IMR-90 (cell line): ENCODE measurements at regions not wholly inside any gene's neighbourhood (a gene's known extent, or its start where the extent isn't known, plus 50 kb on each side); places are given as distances from the start of the nearest gene placed in this dataset.

Source experiments
- ATAC-seq: fragments of 200-7000 bp; cut with Tn5 transposase; 2 replicates; pipeline ENCODE4 v1.9.1; 2020; ENCODE audit warnings: low read depth, mild to moderate bottlenecking, moderate library complexity
- BruUV-seq: library from RNA; stranded (reverse); fragments of 400-500 nt; replicated peaks from 2 replicates; lab custom pipeline; 2021; lab: Mats Ljungman, UMichigan
- CTCF ChIA-PET: fragments of 300-600 bp; formaldehyde crosslinking; extraction: SDS; loops from one replicate; lab custom pipeline; 2021; ENCODE audit warnings: antibody characterized with exemption; lab: Yijun Ruan, JAX
- POLR2A ChIA-PET: fragments of 300-600 bp; sonication (Branson Sonifier 250); formaldehyde crosslinking; loops from one replicate; lab custom pipeline; 2022; ENCODE audit warnings: antibody characterized with exemption; ENCODE audit not compliant: unreplicated experiment; lab: Charles Lee
- DNase-seq: peaks from one replicate; pipeline ENCODE4 v3.0.0; 2013
- H2AFZ ChIP-seq: replicated peaks from 2 replicates; pipeline ENCODE3; 2013; ENCODE audit warnings: low read length, mild to moderate bottlenecking; ENCODE audit not compliant: poor library complexity
- H2AK5ac ChIP-seq: 2 replicates; pipeline ENCODE4 v1.6.1; 2013; ENCODE audit warnings: low read depth, low read length, inconsistent platforms
- H2AK9ac ChIP-seq: replicated peaks from 2 replicates; pipeline ENCODE3; 2013; ENCODE audit warnings: mild to moderate bottlenecking, low read depth, low read length, moderate library complexity; ENCODE audit not compliant: poor library complexity
- H2BK120ac ChIP-seq: 2 replicates; pipeline ENCODE4 v1.6.1; 2013; ENCODE audit warnings: low read depth, low read length, inconsistent platforms
- H2BK15ac ChIP-seq: 3 replicates; pipeline ENCODE4 v1.6.1; 2013; ENCODE audit warnings: low read depth, low read length, inconsistent platforms
- H2BK20ac ChIP-seq: 2 replicates; pipeline ENCODE4 v1.6.1; 2013; ENCODE audit warnings: low read depth, mild to moderate bottlenecking, inconsistent platforms, low read length, moderate library complexity
- H2BK5ac ChIP-seq: 2 replicates; pipeline ENCODE4 v1.6.1; 2013; ENCODE audit warnings: mild to moderate bottlenecking, low read depth, low read length, inconsistent platforms; ENCODE audit not compliant: poor library complexity, severe bottlenecking
- H3K14ac ChIP-seq: replicated peaks from 2 replicates; pipeline ENCODE4 v1.6.1; 2013; ENCODE audit warnings: low read depth, low read length, inconsistent platforms
- H3K18ac ChIP-seq: 2 replicates; pipeline ENCODE4 v1.6.1; 2013; ENCODE audit warnings: low read depth, low read length, control low read depth
- H3K23ac ChIP-seq: 2 replicates; pipeline ENCODE4 v1.6.1; 2013; ENCODE audit warnings: low read depth, low read length, inconsistent platforms
- H3K27ac ChIP-seq: 2 replicates; pipeline ENCODE4 v1.5.1; 2013; ENCODE audit warnings: mild to moderate bottlenecking, control low read depth, low read length; ENCODE audit not compliant: insufficient read depth
- H3K27me3 ChIP-seq: 2 replicates; pipeline ENCODE4 v1.6.1; 2013; ENCODE audit warnings: low read length; ENCODE audit not compliant: control insufficient read depth, insufficient read depth
- H3K36me3 ChIP-seq: 2 replicates; pipeline ENCODE4 v1.6.1; 2013; ENCODE audit warnings: low read length, mixed read lengths; ENCODE audit not compliant: control insufficient read depth, insufficient read depth
- H3K4ac ChIP-seq: 2 replicates; pipeline ENCODE4 v1.6.1; 2013; ENCODE audit warnings: low read depth, low read length, inconsistent platforms
- H3K4me1 ChIP-seq: 2 replicates; pipeline ENCODE4 v1.6.1; 2013; ENCODE audit warnings: low read length, mixed read lengths; ENCODE audit not compliant: control insufficient read depth, insufficient read depth
- H3K4me2 ChIP-seq: 2 replicates; pipeline ENCODE4 v1.6.1; 2013; ENCODE audit warnings: low read depth, mild to moderate bottlenecking, control low read depth, low read length, moderate library complexity
- H3K4me3 ChIP-seq: 2 replicates; pipeline ENCODE4 v1.5.1; 2013; ENCODE audit warnings: low read depth, mild to moderate bottlenecking, control low read depth, low read length, moderate library complexity; ENCODE audit not compliant: insufficient read depth
- H3K56ac ChIP-seq: 2 replicates; pipeline ENCODE4 v1.6.1; 2013; ENCODE audit warnings: low read length, inconsistent platforms; ENCODE audit not compliant: insufficient read depth; ENCODE audit errors: extremely low read depth
- H3K79me1 ChIP-seq, 2 experiments: 2 replicates each; pipeline ENCODE4 v1.6.1; 2013; ENCODE audit warnings: low read length in 2 of 2, inconsistent platforms in 1 of 2, low read depth in 1 of 2
- H3K9ac ChIP-seq: 2 replicates; pipeline ENCODE4 v1.6.1; 2013; ENCODE audit warnings: low read depth, low read length, control low read depth
- H3K9me1 ChIP-seq: 2 replicates; pipeline ENCODE4 v1.6.1; 2013; ENCODE audit warnings: low read length, inconsistent platforms; ENCODE audit not compliant: insufficient read depth
- H3K9me3 ChIP-seq: 2 replicates; pipeline ENCODE4 v1.6.1; 2013; ENCODE audit warnings: low read length; ENCODE audit not compliant: control insufficient read depth, insufficient read depth
- H4K20me1 ChIP-seq: 2 replicates; pipeline ENCODE4 v1.6.1; 2013; ENCODE audit warnings: low read length, inconsistent platforms; ENCODE audit not compliant: insufficient read depth
- H4K5ac ChIP-seq: 2 replicates; pipeline ENCODE4 v1.6.1; 2013; ENCODE audit warnings: mild to moderate bottlenecking, low read depth, low read length, control low read depth
- H4K8ac ChIP-seq, 2 experiments: 2 replicates each; pipeline ENCODE4 v1.6.1; 2013; ENCODE audit warnings: low read depth in 2 of 2, low read length in 2 of 2, control low read depth in 1 of 2, inconsistent platforms in 1 of 2
- H4K91ac ChIP-seq: 2 replicates; pipeline ENCODE4 v1.6.1; 2013; ENCODE audit warnings: low read depth, low read length, inconsistent platforms; ENCODE audit not compliant: insufficient read depth
- BHLHE40 ChIP-seq: fragments of 150-350 bp; IDR thresholded peaks from 2 replicates; pipeline ENCODE4 v1.6.1; 2016; ENCODE audit warnings: mild to moderate bottlenecking, low read depth, low read length
- CEBPB ChIP-seq: IDR thresholded peaks from 2 replicates; pipeline ENCODE4 v1.6.1; 2012; ENCODE audit warnings: low read depth, low read length, improper control_type of control experiment
- CHD1 ChIP-seq: IDR thresholded peaks from 2 replicates; pipeline ENCODE4 v1.6.1; 2012; ENCODE audit warnings: low read depth, low read length, improper control_type of control experiment
- FOS ChIP-seq: fragments of 150-350 bp; IDR thresholded peaks from 2 replicates; pipeline ENCODE4 v1.6.1; 2016; ENCODE audit warnings: low read depth, low read length
- MAFK ChIP-seq: IDR thresholded peaks from 2 replicates; pipeline ENCODE4 v1.6.1; 2012; ENCODE audit warnings: low read depth, low read length, improper control_type of control experiment
- MAZ ChIP-seq: IDR thresholded peaks from 2 replicates; pipeline ENCODE4 v1.6.1; 2012; ENCODE audit warnings: low read depth, mild to moderate bottlenecking, low read length, improper control_type of control experiment, moderate library complexity, borderline replicate concordance
- MXI1 ChIP-seq: IDR thresholded peaks from 2 replicates; pipeline ENCODE4 v1.6.1; 2012; ENCODE audit warnings: low read depth, mild to moderate bottlenecking, low read length, moderate library complexity, borderline replicate concordance
- NFE2L2 ChIP-seq: fragments of 150-350 bp; IDR thresholded peaks from 2 replicates; pipeline ENCODE4 v1.6.1; 2016; ENCODE audit warnings: low read depth, mild to moderate bottlenecking, low read length
- POLR2A ChIP-seq: IDR thresholded peaks from 2 replicates; pipeline ENCODE4 v1.6.1; 2012; ENCODE audit warnings: mild to moderate bottlenecking, low read depth, low read length
- RAD21 ChIP-seq: IDR thresholded peaks from 2 replicates; pipeline ENCODE4 v1.6.1; 2012; ENCODE audit warnings: low read length, improper control_type of control experiment
- RCOR1 ChIP-seq: IDR thresholded peaks from 2 replicates; pipeline ENCODE4 v1.6.1; 2012; ENCODE audit warnings: mild to moderate bottlenecking, low read length, improper control_type of control experiment; ENCODE audit not compliant: insufficient replicate concordance
- RFX5 ChIP-seq: IDR thresholded peaks from 2 replicates; pipeline ENCODE4 v1.8.0; 2012; ENCODE audit warnings: low read depth, mild to moderate bottlenecking, low read length, moderate library complexity
- SMC3 ChIP-seq: fragments of 150-350 bp; IDR thresholded peaks from 2 replicates; pipeline ENCODE4 v1.6.1; 2016; ENCODE audit warnings: low read depth, mild to moderate bottlenecking, antibody characterized with exemption, low read length, moderate library complexity
- whole genome bisulfite sequencing, 2 experiments: methylation state at CpG; one replicate each; pipeline versions ENCODE4 v1.1.5 to v1.1.7; 2013; ENCODE audit warnings: missing lambda C conversion rate in 2 of 2; ENCODE audit not compliant: insufficient read length in 1 of 2; ENCODE audit errors: extremely low coverage in 2 of 2; 5-methylcytosine and 5-hydroxymethylcytosine counted together
- dilution Hi-C: fragments of 300-500 bp; cut with HindIII; formaldehyde crosslinking; loops from one replicate; pipeline ENCODE4 v1.14.3; 2018; ENCODE audit warnings: low sequenced_read_pairs; ENCODE audit not compliant: unreplicated experiment
- in situ Hi-C: fragments of 300-500 bp; cut with MboI; formaldehyde crosslinking; loops from 3 replicates; pipeline ENCODE4 v1.14.3; 2019; ENCODE audit warnings: low sequenced_read_pairs, inconsistent platforms, mixed read lengths
- intact Hi-C: fragments of 100-400 bp; cut with micrococcal nuclease; formaldehyde crosslinking; loops from 2 replicates; pipeline ENCODE4 v1.10.0; 2022
- TF ChIP-seq, protein P1 (sequence below): fragments of 150-350 bp; IDR thresholded peaks from 2 replicates; pipeline ENCODE4 v1.6.1; 2016; ENCODE audit warnings: low read depth, mild to moderate bottlenecking, low read length, moderate library complexity, borderline replicate concordance
- TF ChIP-seq, protein P2 (sequence below): conservative IDR thresholded peaks from 2 replicates; pipeline ENCODE4 v1.5.1; 2012; ENCODE audit warnings: mild to moderate bottlenecking, low read depth, low read length, improper control_type of control experiment
- TF ChIP-seq, protein P3 (sequence below): fragments of 150-350 bp; IDR thresholded peaks from 2 replicates; pipeline ENCODE4 v1.6.1; 2017; ENCODE audit warnings: mild to moderate bottlenecking, antibody characterized with exemption, low read length, low read depth

DNA sequence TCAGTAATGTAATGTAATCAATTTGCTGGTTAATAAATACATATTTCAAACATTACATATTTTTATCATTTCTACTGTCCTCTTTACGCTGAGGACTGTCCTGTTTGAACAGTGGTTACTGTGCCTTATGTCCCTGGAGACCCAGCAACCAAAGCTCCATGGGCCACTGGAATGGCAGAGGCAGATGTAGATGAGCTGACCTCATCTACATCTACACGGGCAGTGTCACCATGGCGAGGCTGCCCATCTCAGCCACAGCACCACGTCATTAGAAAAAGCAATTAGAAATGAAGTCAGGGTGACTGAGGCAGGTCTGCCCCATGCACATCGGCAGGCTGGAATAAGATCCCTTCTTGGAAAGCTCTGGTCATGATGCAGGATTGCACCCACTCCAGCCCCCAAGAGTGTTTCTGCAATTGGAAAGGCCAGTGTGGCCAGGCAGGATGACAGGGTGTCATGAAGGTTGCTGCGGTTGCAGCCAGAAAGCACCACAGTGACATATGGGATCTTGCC is 237.5 kb downstream of the NDUFA10 start:
- Histone ChIP-seq H3K4me1 (no peaks in the 10 kb centered on the region), H2BK20ac (no peak overlapping the region), H4K5ac (no peak overlapping the region), H3K36me3 (no peaks in the 10 kb centered on the region), H3K14ac (no peak overlapping the region), H3K23ac (no peak overlapping the region), H3K27ac (no peak overlapping the region), H3K4ac (no peak overlapping the region), H4K91ac (no peak overlapping the region), H2BK5ac (no peak overlapping the region), H2AK9ac (no peak overlapping the region), H2BK15ac (no peak overlapping the region), H3K79me1 (no peaks in the 10 kb centered on the region), H3K9me3 (peaks cover 6% of the 10 kb centered on the region), H4K20me1 (no peaks in the 10 kb centered on the region), H3K9me1 (no peaks in the 10 kb centered on the region), H2AK5ac (no peak overlapping the region), H4K8ac (no peak overlapping the region), H3K9ac (no peak overlapping the region), H3K4me3 (no peak overlapping the region), H2AFZ (no peak overlapping the region), H3K27me3 (no peaks in the 10 kb centered on the region), H3K56ac (no peak overlapping the region), H3K18ac (no peak overlapping the region), H2BK120ac (no peak overlapping the region), H3K4me2 (no peak overlapping the region)
- in situ Hi-C loops (no loop called here), intact Hi-C loops (no loop called here), dilution Hi-C loops (no loop called here)
- no TSS peak for BruUV-seq
- TF ChIP-seq MXI1 (no peak), NFE2L2 (no peak), RFX5 (no peak), RAD21 (no peak), POLR2A (no peak), BHLHE40 (no peak), CEBPB (no peak), FOS (no peak), MAFK (no peak), RCOR1 (no peak), MAZ (no peak), SMC3 (no peak), CHD1 (no peak)
- TF ChIP-seq, protein P1, sequence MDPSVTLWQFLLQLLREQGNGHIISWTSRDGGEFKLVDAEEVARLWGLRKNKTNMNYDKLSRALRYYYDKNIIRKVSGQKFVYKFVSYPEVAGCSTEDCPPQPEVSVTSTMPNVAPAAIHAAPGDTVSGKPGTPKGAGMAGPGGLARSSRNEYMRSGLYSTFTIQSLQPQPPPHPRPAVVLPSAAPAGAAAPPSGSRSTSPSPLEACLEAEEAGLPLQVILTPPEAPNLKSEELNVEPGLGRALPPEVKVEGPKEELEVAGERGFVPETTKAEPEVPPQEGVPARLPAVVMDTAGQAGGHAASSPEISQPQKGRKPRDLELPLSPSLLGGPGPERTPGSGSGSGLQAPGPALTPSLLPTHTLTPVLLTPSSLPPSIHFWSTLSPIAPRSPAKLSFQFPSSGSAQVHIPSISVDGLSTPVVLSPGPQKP = no peak
- TF ChIP-seq, protein P2, sequence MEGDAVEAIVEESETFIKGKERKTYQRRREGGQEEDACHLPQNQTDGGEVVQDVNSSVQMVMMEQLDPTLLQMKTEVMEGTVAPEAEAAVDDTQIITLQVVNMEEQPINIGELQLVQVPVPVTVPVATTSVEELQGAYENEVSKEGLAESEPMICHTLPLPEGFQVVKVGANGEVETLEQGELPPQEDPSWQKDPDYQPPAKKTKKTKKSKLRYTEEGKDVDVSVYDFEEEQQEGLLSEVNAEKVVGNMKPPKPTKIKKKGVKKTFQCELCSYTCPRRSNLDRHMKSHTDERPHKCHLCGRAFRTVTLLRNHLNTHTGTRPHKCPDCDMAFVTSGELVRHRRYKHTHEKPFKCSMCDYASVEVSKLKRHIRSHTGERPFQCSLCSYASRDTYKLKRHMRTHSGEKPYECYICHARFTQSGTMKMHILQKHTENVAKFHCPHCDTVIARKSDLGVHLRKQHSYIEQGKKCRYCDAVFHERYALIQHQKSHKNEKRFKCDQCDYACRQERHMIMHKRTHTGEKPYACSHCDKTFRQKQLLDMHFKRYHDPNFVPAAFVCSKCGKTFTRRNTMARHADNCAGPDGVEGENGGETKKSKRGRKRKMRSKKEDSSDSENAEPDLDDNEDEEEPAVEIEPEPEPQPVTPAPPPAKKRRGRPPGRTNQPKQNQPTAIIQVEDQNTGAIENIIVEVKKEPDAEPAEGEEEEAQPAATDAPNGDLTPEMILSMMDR = no peak
- TF ChIP-seq, protein P3, sequence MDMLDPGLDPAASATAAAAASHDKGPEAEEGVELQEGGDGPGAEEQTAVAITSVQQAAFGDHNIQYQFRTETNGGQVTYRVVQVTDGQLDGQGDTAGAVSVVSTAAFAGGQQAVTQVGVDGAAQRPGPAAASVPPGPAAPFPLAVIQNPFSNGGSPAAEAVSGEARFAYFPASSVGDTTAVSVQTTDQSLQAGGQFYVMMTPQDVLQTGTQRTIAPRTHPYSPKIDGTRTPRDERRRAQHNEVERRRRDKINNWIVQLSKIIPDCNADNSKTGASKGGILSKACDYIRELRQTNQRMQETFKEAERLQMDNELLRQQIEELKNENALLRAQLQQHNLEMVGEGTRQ = no peak
- ChIA-PET POLR2A (no interaction called here), CTCF (no interaction called here)
- no peak for DNase-seq
- no peak for ATAC-seq
- WGBS, 2 experiments = no CpG with 5 or more reads among the region's 6 CpGs
